Liver (tissue), 3 donors: ENCODE measurements at regions not wholly inside any gene's neighbourhood (a gene's known extent, or its start where the extent isn't known, plus 50 kb on each side); places are given as distances from the start of the nearest gene placed in this dataset.

Experiments used
- FOXA1 ChIP-seq: IDR thresholded peaks from 2 replicates; pipeline ENCODE4 v1.6.1; 2016; ENCODE audit warnings: antibody characterized with exemption
- GABPA ChIP-seq, 2 donors: IDR thresholded peaks in 1 of 2; conservative IDR thresholded peaks in 1 of 2; 2 replicates each; pipeline ENCODE4 v1.6.1; 2016; ENCODE audit warnings: antibody characterized with exemption in 2 of 2, mild to moderate bottlenecking in 1 of 2, moderate library complexity in 1 of 2
- JUND ChIP-seq, 2 donors: IDR thresholded peaks; 2 replicates each; pipeline ENCODE4 v1.6.1; 2016; ENCODE audit warnings: antibody characterized with exemption in 2 of 2
- RAD21 ChIP-seq, 2 donors: IDR thresholded peaks; 2 replicates each; pipeline ENCODE4 v1.6.1; 2016; ENCODE audit warnings: antibody characterized with exemption in 2 of 2, mild to moderate bottlenecking in 2 of 2
- RXRA ChIP-seq, 2 donors: IDR thresholded peaks; 2 replicates each; pipeline ENCODE4 v1.6.1; 2017 to 2018; ENCODE audit warnings: antibody characterized with exemption in 2 of 2, mild to moderate bottlenecking in 1 of 2
- SP1 ChIP-seq: IDR thresholded peaks from 2 replicates; pipeline ENCODE4 v1.6.1; 2018; ENCODE audit warnings: antibody characterized with exemption, mild to moderate bottlenecking
- TAF1 ChIP-seq: conservative IDR thresholded peaks from 2 replicates; pipeline ENCODE4 v1.6.1; 2016; ENCODE audit warnings: antibody characterized with exemption, mild to moderate bottlenecking
- TF ChIP-seq, protein P1 (sequence below): fragments of 150-350 bp; IDR thresholded peaks from 2 replicates; pipeline ENCODE4 v1.5.1; 2017; ENCODE audit warnings: improper control_type of control experiment, low read depth, low read length; ENCODE audit not compliant: missing input control
- TF ChIP-seq, protein P2 (sequence below): IDR thresholded peaks from 2 replicates; pipeline ENCODE4 v1.6.1; 2016; ENCODE audit warnings: antibody characterized with exemption, mild to moderate bottlenecking
- TF ChIP-seq, protein P3 (sequence below): IDR thresholded peaks from 2 replicates; pipeline ENCODE4 v1.6.1; 2016; ENCODE audit warnings: antibody characterized with exemption
- donor health status: healthy.
- donor health status: healthy.

GRCh38 chr16:51648526-51648925 is 497.5 kb upstream of the SALL1 start:
- TF ChIP-seq, protein P1, sequence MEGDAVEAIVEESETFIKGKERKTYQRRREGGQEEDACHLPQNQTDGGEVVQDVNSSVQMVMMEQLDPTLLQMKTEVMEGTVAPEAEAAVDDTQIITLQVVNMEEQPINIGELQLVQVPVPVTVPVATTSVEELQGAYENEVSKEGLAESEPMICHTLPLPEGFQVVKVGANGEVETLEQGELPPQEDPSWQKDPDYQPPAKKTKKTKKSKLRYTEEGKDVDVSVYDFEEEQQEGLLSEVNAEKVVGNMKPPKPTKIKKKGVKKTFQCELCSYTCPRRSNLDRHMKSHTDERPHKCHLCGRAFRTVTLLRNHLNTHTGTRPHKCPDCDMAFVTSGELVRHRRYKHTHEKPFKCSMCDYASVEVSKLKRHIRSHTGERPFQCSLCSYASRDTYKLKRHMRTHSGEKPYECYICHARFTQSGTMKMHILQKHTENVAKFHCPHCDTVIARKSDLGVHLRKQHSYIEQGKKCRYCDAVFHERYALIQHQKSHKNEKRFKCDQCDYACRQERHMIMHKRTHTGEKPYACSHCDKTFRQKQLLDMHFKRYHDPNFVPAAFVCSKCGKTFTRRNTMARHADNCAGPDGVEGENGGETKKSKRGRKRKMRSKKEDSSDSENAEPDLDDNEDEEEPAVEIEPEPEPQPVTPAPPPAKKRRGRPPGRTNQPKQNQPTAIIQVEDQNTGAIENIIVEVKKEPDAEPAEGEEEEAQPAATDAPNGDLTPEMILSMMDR = no peak
- no peak for TF ChIP-seq SP1
- TF ChIP-seq, protein P2, sequence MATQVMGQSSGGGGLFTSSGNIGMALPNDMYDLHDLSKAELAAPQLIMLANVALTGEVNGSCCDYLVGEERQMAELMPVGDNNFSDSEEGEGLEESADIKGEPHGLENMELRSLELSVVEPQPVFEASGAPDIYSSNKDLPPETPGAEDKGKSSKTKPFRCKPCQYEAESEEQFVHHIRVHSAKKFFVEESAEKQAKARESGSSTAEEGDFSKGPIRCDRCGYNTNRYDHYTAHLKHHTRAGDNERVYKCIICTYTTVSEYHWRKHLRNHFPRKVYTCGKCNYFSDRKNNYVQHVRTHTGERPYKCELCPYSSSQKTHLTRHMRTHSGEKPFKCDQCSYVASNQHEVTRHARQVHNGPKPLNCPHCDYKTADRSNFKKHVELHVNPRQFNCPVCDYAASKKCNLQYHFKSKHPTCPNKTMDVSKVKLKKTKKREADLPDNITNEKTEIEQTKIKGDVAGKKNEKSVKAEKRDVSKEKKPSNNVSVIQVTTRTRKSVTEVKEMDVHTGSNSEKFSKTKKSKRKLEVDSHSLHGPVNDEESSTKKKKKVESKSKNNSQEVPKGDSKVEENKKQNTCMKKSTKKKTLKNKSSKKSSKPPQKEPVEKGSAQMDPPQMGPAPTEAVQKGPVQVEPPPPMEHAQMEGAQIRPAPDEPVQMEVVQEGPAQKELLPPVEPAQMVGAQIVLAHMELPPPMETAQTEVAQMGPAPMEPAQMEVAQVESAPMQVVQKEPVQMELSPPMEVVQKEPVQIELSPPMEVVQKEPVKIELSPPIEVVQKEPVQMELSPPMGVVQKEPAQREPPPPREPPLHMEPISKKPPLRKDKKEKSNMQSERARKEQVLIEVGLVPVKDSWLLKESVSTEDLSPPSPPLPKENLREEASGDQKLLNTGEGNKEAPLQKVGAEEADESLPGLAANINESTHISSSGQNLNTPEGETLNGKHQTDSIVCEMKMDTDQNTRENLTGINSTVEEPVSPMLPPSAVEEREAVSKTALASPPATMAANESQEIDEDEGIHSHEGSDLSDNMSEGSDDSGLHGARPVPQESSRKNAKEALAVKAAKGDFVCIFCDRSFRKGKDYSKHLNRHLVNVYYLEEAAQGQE = no peak
- TF ChIP-seq RAD21 (IDR thresholded peaks at IDR 0.05) = no peak
- TF ChIP-seq, protein P3, sequence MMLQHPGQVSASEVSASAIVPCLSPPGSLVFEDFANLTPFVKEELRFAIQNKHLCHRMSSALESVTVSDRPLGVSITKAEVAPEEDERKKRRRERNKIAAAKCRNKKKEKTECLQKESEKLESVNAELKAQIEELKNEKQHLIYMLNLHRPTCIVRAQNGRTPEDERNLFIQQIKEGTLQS = no peak
- no peak for TF ChIP-seq RXRA (IDR thresholded peaks at IDR 0.05)
- TF ChIP-seq FOXA1 = no peak
- no peak for TF ChIP-seq JUND (IDR thresholded peaks at IDR 0.05)
- TF ChIP-seq TAF1 = no peak
- TF ChIP-seq GABPA (IDR thresholded peaks at IDR 0.05 in 1 of 2, conservative IDR thresholded peaks at IDR 0.05 in 1 of 2) = no peak
